ENCODE measurements at regions not wholly inside any gene's neighbourhood (a gene's known extent, or its start where the extent isn't known, plus 50 kb on each side); places are given as distances from the start of the nearest gene placed in this dataset.
"Not testable (repeated sequence)": the region's sequence is repeated elsewhere in the genome, so short reads cannot be mapped to it uniquely, and the experiment has no call there.

DNA sequence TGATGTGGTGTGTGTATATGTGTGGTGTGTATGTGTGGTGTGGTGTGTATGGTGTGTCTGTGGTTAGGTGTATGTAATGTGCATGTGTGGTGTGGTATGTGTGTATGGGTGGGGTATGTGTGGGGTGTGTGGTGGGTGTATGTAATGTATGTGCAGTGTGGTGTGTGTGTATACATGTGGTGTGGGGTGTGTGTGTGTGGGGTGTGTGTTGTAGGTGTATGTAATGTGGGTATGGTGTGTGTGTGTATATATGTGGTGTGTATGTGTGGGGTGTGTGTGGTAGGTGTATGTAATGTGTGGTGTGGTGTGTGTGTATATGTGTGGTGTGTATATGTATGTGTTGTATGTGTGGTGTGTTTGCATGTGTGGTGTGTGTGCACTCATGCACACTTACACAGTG, 84.8 kb upstream of the ID2 start:
- no peak for DNase-seq

DNA sequence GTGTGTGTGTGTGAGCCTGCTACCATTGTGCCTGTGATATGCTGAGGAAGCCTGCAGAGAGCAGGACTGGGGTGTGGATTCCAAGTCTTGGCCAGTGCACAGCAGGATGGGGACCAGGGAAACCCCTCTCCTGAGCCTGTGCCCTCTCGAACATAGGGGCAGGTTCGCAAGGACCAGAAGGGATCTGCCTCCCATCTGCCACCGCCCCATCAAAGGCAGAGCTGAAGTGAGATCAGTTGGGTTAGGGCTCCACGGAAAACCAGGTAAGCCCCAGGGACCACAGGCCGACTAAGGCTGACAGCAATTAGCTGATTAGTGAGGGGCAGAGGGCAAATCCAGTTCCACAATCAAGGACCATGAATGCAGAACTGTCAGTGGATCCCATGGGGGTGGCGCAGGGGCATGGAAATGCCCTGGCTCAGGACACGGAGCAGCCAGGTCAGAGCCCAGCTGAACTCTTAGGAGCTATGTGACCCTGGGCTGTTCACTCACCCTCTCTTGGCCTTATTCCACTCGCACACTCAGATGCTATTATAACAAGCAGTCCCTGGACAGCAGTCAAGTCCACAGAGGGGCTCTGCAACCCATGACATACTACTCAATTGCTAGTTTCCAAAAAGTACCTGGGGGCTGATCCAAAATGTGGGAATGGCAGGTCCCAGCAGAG, 84.2 kb upstream of the ID2 start:
- no peak for DNase-seq

DNA sequence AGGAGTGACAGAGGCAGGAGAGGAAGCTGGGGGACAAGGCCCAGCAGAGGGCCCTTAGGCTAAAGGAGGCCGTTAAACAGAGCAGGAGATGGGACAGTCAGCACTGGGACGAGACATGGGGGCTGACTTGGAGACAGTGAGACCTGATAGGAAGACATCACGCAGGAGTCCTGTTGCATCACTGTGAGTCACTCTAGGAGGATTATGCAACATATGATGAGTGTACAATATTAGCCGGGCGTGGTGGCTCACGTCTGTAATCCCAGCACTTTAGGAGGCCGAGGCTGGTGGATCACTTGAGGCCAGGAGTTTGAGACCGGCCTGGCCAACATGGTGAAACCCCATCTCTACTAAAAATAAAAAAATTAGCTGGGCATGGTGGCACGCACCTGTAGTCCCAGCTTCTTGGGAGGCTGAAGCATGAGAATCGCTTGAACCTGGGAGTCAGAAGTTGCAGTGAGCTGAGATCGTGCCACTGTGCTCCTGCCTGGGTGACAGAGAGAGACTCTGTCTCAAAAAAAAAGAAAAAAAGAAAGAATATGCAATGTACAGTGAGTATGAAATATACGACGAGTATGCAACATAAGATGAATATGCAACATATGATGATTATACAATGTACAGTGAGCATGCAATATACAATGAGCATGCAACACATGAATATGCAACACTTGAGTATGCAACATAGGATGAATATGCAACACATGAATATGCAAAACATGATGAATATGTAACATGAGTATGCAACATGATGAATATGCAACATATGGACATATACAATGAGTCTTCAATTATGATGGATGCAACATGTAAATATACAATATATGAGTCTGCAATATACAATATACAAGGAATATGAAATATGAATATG, 83.3 kb upstream of the ID2 start:
- no peak for DNase-seq

DNA sequence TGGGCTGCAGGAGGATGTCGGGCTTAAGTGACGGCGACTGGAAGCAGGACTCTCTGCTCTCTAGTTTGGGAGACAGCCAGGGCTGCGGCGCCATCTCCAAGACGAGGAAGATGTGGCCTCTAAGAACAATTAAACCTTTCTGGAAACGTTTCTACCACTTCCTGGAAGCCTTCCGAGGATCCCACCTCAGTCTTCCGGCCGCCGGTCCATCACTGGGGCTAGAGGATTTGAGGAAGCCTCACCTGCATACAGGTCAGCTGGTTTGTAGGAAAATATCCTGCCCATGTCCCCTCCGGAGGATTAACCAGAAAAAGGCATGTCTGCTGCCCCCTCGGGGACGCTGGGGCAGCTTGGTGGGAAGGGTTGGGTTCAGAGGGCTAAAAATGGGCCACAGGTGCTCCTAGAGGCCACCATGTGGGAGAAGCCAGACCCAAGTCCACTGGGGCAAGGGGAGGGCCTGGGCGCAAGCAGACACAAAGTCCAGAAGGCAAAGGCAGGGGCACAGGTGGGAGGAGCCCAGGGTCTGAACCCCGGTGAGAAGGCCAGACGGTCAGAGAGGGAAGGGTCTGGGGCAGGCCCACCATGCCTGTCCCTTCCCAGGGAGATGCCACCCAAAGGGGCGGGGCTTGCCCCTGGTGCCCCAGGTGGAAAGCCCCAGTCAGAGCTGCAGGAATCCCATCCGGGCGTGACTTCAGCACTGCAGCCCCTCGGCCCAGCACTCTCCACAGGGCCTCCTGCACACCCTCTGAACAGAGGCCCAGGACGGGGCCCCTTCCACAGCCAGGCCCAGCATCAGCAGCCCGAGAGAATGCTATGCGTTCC, 82.2 kb upstream of the ID2 start:
- DNase-seq = no peak

DNA sequence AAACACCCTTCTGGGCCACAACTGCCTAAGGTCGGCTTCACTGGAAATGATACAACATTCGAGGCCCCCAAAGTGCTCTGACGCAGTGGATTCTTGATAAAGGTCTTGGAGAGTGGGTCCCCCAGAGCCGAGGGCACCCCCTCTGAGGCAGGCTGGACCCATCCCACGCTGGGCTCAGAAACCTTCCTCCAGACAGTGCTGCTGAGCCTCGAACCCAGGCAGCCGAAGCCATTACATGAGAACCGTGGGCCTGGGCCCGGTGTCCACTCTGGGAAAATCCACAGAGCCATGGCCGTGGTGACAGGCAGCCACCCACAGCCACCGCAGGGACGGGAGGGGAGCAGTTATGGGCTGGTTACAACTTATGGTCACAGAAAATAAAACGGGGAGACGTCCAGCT, 81.4 kb upstream of the ID2 start:
- no peak for DNase-seq

DNA sequence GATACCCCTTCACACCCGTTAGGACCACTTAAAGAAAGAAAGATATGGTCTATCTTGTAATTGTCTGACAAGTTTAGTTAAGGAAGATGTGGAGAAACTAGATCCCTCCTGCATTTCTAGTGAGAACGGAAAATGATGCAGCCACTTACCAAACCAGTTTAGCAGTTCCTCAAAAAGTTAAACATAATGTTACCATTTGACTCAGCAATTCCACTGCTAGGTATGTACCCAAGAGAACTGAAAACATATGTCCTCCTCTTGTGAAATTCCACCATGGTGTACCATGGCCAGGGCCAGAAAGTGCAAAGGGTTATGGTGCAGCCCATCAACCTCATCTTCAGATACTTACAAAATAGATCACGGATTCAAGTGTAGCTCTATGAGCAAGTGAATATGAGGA, 79.0 kb upstream of the ID2 start:
- DNase-seq = peak in 1 of 2 donors; percentile 20

DNA sequence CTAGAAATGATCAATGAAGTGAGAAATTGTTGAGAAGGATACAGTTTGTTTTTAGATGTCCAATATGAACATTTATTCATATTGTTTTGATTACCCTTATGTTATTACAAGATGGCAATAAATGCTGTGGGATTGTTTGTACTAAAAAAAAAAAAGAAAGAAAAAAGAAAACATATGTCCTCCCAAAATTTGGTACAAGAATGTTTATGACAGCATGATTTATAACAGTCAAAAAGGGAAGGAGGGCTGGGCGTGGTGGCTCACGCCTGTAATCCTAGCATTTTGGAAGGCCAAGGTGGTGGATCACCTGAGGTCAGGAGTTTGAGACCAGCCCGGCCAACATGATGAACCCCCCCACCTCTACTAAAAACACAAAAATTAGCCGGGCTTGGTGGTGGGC, 78.5 kb upstream of the ID2 start:
- not testable (repeated sequence) for DNase-seq

DNA sequence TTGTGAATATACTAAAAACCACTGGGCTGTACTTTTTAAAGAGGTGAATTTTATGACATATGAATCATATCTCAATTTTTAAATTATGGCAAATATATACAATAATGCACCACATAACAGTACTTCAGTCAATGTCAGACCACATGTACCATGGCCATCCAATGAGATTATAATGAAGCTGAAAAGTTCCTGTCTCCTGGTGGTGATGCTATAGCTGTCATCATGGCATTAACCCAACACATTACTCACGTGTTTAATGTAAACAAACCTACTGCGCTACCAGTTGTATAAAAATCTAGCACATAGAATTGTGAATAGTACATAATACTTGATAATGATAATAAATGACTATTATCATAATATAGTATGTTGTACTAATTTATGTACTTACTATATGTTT, 77.6 kb upstream of the ID2 start:
- no peak for DNase-seq

DNA sequence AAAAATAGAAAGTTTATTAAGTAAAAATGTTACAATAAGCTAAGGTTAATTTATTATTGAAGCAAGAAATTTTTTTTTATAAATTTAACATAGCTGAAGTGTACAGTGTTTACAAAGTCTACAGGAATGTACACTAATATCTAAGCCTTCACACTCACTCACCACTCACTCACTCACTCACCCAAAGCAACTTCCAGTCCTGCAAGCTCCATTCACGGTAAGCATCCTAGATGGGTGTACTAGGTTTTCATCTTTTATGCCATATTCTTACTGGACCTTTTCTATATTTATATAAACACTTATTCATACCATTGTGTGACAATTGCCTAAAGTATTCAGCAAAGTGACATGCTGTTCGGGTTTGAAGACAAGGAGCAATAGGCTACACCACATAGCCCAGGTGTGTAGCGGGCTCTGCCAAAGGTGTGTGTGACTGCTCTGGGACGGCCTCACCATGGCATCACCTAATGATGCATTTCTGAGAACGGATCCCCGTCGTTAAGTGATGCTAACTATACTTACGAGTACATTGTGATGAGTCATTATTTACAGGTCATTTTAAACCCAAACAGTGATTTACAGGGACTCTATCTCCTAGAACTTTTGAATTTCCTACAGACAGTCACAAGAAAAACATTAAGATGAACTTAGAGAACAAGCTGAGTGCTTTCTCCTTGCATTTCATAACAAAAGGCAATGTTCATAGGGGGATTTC, 76.3 kb upstream of the ID2 start:
- DNase-seq = no peak

DNA sequence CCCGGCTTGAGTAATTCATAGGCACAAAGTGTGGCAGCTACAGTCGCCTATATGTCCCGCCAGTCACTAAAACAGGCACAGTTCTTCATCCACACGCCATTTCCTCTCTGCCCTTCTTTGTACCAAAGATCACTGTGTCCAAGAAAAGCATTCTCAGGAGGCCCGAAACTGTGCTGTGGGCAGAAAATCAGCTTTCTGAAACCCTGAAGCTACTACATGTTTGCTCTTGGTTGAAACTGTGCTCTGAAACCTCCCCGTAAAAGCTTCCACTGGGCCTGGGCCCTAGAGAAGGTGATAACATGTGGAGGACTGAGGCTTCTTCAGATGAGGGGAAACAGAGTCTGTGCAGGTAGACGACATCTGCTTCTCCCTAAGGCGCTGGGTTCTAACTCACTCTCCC, 75.6 kb upstream of the ID2 start:
- DNase-seq = no peak

DNA sequence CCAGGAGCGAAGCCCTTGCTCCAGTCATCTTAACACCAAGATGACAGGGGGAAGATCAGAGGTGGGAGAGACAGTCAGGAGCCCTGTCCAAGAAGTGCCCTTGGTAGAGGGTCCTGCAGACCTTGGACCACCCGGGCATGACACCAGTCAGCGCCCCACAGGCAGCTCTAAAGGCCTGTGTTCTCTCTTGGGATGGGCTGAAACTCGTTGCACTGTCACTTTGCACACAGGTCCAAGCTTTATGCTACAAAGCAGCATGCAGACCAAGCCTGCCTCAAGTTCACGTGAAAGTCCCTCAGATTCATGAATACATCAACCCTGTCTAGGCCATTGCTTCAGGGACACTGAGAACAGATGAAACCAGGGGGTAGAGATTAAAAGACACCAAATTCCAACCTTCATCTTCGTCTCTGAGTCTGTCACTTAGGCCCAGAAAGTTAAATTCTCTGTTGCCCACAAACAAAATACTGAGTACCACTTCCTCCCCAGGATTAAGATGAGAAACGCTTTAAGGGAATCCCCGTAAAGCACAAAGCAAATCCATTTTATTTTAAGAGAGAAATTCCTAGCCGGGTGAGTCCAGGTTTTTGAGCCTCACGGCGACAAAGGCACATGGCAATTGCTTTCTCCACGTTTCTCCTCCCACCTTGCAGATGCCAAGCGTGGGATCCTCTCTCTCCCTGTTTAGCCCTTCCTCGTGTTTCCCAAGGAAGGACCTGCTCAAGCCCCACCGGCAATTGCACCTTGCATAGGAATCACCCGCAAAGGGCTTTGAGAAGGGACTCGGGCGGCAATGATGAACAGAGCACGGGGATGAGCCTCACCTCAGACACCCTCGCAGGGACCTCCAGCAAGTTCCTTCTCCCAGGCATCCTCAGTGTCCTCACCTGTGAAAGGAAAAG, 75.0 kb upstream of the ID2 start:
- DNase-seq = no peak

DNA sequence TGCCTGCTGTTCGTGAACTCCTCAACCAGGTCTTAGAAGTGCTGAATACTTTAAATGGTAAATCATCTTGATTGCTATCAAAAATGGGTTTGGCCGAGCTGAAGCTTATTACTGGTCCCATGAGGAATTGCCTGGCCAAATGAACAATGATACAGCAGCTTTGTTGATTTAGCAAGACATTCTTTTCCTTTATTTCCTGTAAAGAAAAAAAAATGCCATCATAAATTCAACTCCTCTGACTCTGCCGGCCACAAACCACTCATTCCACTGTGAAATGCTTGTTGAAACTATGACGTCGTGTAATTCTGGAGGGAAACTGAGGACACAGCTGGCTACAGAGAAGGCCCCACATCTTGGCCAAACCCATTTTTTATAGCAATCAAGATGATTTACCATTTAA, 74.2 kb upstream of the ID2 start:
- DNase-seq = no peak

DNA sequence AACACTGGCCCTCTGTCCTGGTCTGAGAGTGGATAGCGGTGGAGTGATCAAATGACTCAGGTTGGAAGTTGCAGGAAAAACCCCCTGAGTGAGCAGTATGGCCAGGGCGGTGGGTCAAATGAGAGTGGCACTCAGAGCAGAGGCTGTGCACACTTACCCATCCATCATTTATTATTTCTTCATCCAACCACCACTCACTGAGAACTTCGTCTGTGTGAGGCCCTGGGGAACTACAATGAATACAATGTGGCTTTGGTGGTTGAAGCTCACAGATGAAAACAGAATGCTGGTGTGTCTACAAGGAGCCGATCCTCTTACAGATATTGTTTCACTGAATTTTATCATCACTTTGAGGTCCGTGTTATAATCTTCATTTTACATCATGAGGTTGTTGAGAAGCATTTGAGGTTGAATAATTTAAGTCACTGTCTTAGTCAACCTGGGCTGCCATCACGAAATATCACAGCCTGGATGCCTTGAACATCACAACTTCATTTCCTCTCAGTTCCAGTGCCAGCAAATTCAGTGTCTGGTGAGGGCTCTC, 73.4 kb upstream of the ID2 start:
- no peak for DNase-seq

DNA sequence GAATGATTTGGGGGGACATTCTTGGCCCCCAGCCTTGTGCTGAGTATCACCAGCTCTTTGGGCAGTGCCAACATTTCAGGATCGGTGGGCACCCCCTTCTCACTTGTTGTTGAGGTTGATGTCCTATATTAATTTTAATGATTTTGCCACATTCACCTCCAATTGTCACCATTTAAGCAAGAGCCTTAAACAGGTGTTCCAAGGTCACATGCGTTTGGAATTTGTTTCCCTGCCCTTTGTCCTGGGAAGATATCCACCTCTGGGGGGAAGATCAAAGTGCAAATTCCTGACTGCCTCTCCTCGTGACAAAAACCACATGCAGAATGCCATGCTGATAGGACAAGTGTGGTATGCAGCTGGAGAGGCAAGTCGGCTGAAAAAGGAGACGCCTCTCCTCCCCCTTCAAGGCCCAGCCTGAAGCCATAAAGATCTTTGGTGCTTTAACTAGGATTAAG, 72.5 kb upstream of the ID2 start:
- no peak for DNase-seq

DNA sequence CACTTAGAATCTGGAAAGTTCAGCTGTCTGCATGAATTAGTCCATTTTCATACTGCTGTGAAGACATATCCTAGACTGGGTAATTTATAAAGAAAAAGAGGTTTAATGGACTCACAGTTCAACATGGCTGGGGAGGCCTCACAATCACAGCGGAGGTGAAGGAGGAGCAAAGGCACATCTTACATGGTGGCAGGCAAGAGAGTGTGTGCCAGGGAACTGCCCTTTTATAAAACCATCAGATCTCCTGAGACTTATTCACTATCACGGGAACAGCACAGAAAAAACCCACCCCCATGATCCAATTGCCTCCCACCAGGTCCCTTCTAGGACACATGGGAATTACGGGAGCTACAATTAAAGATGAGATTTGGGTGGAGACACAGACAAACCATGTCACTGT, 71.1 kb upstream of the ID2 start:
- DNase-seq = not testable (repeated sequence)

DNA sequence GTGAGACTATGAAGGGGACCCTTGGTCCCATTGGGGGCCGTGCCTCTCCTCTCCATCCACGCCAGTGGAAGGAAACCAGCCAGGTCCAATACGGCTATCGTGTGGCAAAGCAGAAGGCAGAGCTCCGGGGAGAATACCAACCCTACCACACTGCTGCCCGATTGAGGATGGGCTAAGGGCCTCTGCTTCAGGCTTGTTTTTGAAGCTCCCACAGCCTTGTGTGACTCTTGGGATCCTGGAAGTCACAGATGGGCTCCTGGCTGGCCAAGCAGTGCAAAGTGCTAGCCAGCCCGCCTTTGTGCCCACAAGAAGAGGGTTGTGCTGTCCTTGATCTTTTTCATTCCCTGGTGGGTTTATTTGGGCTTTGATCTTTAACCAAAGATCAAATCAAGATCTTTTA, 70.6 kb upstream of the ID2 start:
- no peak for DNase-seq

DNA sequence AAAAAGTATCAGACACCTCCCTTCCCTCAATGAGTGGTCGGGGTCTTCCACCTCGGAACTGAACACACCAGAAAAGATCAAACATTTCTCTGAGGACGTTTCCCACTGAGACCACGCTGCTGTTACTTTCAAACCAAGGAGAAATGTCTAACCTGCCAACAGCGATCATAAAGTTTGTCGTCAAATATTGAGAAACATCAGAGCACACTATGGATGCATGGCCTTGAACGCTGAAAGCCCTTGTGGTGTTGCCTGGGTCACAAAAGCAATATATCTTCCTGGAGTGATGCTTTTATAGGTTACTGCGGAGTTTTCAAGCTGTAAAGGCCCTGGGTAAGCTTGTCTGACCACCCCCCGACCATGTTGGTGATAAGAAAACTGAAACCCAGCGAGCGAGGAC, 70.2 kb upstream of the ID2 start:
- DNase-seq = no peak

DNA sequence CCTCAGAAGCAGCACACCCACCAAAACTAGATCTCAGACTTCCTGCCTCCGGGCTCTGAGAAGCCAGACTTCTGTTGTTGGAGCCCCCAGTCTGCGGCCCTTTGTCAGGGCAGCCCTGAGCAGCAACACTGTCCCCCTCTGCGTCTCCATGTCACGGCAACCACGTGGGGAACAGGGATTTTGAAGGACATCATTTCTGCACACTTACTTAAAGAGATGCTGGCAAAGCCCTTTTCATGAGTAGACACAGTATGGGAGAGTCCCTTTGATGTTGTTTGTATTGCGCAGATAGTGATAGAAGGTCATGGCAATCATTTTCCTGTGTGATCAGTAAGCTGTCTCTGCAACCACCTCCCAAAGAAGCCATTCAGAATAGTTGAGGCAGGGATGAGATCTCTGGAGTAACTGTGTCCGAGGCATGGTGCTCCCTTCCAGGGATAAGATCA, 69.1 kb upstream of the ID2 start:
- no peak for DNase-seq

DNA sequence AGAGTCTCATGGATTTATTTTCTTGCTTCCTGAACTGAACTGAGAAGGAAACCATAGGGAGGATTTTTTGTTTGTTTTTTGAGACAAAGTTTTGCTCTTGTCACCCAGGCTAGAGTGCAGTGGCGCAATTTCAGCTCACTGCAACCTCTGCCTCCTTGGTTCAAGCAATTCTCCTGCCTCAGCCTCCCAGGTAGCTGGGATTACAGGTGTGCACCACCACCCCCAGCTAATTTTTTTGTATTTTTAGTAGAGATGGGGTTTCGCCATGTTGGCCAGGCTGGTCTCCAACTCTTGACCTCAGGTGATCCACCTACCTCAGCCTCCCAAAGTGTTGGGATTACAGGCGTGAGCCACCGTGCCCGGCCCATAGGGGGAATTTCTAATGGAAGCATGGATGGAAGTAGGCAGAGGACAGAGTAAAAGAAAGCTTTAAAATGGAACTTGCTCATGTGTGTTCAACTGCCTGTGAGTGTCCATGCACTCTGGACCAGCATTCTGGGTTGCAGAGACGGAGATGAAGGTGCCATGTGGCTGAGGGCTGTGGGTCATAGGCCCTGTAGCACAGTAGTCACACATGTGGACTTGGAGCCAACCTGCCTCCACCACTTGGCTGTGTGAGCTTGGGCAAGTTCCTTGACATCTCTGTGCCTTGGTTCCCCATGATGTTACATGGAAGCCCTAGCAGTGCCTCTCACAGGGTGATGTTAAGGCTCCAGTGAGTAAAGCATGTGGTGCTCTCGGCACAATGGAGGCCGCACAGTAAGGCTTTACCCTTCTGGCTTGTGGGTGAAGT, 68.5 kb upstream of the ID2 start:
- not testable (repeated sequence) for DNase-seq

DNA sequence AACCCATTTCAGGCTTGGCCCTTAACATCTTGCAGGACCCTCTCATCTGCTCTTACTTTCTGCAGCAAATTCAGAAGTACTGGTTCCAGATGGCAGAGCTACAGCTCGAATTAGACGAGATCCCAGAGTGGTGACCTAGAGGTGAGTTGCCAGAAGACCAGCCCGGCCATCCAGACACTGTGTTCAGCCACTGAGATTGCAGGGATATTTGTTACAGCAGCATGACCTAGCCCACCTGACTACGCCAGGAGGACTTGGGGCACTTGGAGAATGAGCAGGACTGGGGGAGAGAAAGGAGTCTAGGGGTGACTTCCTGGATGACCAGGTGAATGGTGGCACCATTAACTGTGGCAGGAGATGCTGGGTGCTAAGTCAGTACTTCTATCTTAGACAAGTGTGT, 67.2 kb upstream of the ID2 start:
- DNase-seq = no peak

Measured in right lung (tissue), 2 donors.